LNCaP clone FGC (cell line): ENCODE measurements at regions not wholly inside any gene's neighbourhood (a gene's known extent, or its start where the extent isn't known, plus 50 kb on each side); places are given as distances from the start of the nearest gene placed in this dataset.

Experiments
- DNase-seq: peaks from one replicate; pipeline ENCODE4 v3.0.0-alpha.2; 2011; ENCODE audit warnings: low read depth
- H3K4me3 ChIP-seq: 2 replicates; pipeline ENCODE4 v1.5.1; 2011; ENCODE audit warnings: mild to moderate bottlenecking, low read depth, low read length, control low read depth
- CTCF ChIP-seq: IDR thresholded peaks from 2 replicates; pipeline ENCODE4 v1.5.1; 2012; ENCODE audit warnings: mild to moderate bottlenecking; ENCODE audit not compliant: control insufficient read depth, insufficient read depth; ENCODE audit errors: extremely low read depth

GRCh38 chr2:14053105-14053504 is 579.4 kb upstream of the LRATD1 start:
- no peak for TF ChIP-seq CTCF
- no peak overlapping the region for H3K4me3 ChIP-seq
- no peak for DNase-seq

- DNase-seq, result no peak
- TF ChIP-seq CTCF, result no peak
- no peak overlapping the region for H3K4me3 ChIP-seq
Observed at GRCh38 chr2:14064346-14064745, 568.2 kb upstream of the LRATD1 start.

GRCh38 chr2:14072338-14072737 is 560.2 kb upstream of the LRATD1 start:
- DNase-seq, result no peak
- no peak for TF ChIP-seq CTCF
- H3K4me3 ChIP-seq, result no peak overlapping the region

- DNase-seq, result no peak
- no peak overlapping the region for H3K4me3 ChIP-seq
- TF ChIP-seq CTCF, result no peak
Observed at GRCh38 chr2:14074691-14075090, 557.8 kb upstream of the LRATD1 start.

- TF ChIP-seq CTCF, result no peak
- DNase-seq, result no peak
- no peak overlapping the region for H3K4me3 ChIP-seq
Observed at GRCh38 chr2:14079576-14079975, 552.9 kb upstream of the LRATD1 start.

GRCh38 chr2:14081521-14081920 is 551.0 kb upstream of the LRATD1 start:
- no peak overlapping the region for H3K4me3 ChIP-seq
- TF ChIP-seq CTCF, result no peak
- DNase-seq, result no peak

- no peak overlapping the region for H3K4me3 ChIP-seq
- DNase-seq, result no peak
- TF ChIP-seq CTCF, result no peak
Observed at GRCh38 chr2:14082640-14083039, 549.9 kb upstream of the LRATD1 start.
